ENCODE measurements at regions not wholly inside any gene's neighbourhood (a gene's known extent, or its start where the extent isn't known, plus 50 kb on each side); places are given as distances from the start of the nearest gene placed in this dataset.

GRCh38 chr9:28899926-28900325 is 1326.6 kb upstream of the C9orf72 start:
- TF ChIP-seq, protein P1, sequence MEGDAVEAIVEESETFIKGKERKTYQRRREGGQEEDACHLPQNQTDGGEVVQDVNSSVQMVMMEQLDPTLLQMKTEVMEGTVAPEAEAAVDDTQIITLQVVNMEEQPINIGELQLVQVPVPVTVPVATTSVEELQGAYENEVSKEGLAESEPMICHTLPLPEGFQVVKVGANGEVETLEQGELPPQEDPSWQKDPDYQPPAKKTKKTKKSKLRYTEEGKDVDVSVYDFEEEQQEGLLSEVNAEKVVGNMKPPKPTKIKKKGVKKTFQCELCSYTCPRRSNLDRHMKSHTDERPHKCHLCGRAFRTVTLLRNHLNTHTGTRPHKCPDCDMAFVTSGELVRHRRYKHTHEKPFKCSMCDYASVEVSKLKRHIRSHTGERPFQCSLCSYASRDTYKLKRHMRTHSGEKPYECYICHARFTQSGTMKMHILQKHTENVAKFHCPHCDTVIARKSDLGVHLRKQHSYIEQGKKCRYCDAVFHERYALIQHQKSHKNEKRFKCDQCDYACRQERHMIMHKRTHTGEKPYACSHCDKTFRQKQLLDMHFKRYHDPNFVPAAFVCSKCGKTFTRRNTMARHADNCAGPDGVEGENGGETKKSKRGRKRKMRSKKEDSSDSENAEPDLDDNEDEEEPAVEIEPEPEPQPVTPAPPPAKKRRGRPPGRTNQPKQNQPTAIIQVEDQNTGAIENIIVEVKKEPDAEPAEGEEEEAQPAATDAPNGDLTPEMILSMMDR (conservative IDR thresholded peaks at IDR 0.05; ENCODE audit: low read depth, low read length) = no peak
- H3K4me3 ChIP-seq (ENCODE audit: low read depth, low read length) = no peak overlapping the region
- DNase-seq (ENCODE audit: low read depth) = no peak

DNA sequence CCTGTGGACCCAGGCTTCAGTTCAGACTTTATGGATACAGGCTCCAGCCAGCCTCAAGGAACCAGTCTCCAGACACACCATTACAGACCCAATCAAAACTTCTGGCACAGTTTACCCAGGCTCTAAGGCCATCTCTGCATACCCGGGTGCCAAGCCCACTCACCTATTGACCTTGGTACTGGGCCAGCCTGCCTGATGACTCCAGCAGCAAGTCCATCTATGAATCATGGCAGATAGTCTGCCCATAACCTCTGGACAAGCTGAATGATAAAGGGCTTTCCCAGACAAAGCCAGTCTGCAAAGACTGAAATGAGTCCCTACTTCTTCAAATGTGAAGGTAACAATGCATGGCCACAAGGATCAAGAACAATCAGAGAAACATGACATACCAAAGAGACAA is 1327.1 kb upstream of the C9orf72 start:
- no peak for DNase-seq (ENCODE audit: low read depth)
- H3K4me3 ChIP-seq (ENCODE audit: low read depth, low read length) = no peak overlapping the region
- TF ChIP-seq, protein P1 (conservative IDR thresholded peaks at IDR 0.05; ENCODE audit: low read depth, low read length) = no peak

GRCh38 chr9:28909526-28909925 is 1336.2 kb upstream of the C9orf72 start:
- TF ChIP-seq, protein P1 (conservative IDR thresholded peaks at IDR 0.05; ENCODE audit: low read depth, low read length) = no peak
- no peak for DNase-seq (ENCODE audit: low read depth)
- H3K4me3 ChIP-seq (ENCODE audit: low read depth, low read length) = no peak overlapping the region

DNA sequence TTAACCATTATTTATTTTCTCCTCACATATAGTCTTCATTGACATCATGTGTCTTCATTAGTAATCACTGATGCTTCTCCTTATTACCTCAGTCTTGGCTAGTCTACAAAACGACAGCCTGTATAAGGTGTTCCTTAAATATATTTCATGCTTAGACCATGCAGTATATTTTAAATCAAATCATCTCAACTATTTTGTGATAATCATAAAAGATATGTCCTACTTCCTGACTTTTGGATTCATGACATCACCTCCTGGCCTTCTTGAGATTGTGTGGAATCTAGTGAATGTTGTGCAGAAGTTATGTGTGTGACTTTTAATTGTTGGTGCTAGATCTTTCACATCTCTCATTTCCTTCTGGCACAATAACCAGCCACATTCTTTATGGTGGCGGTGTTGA is 1339.3 kb upstream of the C9orf72 start:
- no peak overlapping the region for H3K4me3 ChIP-seq (ENCODE audit: low read depth, low read length)
- no peak for DNase-seq (ENCODE audit: low read depth)
- TF ChIP-seq, protein P1 (conservative IDR thresholded peaks at IDR 0.05; ENCODE audit: low read depth, low read length) = no peak

DNA sequence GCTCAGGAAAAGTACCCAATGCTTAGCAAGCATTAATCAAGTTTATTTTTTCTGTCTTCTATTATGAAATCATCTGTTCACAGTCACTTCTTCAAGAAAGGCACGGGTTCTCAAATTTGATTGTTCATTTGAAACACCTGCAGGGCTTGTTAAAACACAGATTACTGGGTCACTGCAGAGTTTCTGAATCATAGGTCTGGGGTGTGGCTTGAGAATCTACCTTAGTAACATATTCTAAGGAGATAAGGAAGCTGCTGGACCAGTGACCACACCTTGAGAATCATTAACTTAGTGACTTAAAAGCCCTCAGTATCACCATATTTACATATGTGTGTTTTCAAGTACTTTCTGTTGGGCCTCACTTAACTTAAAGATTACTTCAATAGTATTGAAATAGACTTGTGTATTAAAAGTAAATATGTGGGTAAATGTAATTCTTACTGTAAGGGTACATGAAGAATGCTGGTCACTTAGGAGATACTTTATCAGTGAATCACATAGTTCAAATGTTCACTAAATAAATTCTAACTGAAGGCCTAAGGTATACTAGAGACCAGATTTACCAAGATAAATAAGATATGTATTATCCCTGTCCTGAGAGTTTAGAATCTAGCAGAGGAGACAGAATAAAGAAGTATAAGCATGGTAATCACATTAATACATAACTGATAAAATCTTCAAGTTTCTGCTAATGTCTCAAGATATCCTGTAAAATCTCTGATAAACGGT is 1342.1 kb upstream of the C9orf72 start:
- DNase-seq (ENCODE audit: low read depth) = no peak
- no peak overlapping the region for H3K4me3 ChIP-seq (ENCODE audit: low read depth, low read length)
- TF ChIP-seq, protein P1 (conservative IDR thresholded peaks at IDR 0.05; ENCODE audit: low read depth, low read length) = no peak

DNA sequence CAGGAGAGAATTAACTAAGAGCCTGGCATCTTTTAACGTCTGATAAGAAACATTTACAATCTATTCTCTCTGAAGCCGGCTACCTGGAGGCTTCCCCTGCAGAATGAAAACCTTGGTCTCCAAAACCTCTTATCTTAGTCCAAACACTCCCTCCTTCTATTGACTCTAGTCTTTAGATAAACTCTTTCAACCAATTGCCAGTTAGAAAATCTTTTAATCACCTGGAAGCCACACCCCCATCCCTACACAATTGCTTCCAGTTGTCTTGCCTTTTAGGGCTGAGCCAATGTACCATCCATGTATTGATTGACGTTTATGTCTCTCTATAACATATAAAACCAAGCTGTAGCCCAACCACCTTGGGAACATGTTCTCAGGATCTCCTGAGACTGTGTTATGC is 1343.1 kb upstream of the C9orf72 start:
- TF ChIP-seq, protein P1 (conservative IDR thresholded peaks at IDR 0.05; ENCODE audit: low read depth, low read length) = no peak
- no peak for DNase-seq (ENCODE audit: low read depth)

DNA sequence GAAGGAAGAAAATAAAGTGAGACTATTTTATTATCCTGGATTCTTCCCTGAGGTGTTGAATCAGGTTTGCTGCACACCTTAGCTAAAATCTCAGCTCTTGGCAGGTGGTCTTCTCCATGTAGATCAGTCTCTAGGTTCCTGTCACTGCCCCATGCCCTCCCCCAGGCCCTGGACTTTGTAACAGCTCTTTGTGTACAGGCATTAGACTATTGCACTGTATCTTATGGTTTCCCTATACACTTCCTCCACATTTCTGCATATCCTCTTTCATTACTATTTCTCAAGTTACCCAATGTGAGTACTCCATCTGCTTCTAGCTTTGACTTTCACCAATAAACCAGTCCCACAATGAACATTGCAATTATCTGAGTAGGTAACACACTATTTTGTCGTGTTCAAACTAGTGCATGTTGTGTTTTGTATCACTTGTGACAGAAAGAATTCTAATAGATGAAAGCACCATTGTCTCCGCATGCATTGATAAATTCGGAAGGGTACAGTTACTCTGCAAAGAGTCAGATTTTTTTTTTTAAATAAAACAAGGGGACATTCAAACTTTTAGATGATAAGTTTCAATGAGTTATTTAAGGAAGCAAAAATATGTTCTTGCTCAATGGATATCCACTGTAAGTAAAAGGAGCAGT is 1348.7 kb upstream of the C9orf72 start:
- no peak overlapping the region for H3K4me3 ChIP-seq (ENCODE audit: low read depth, low read length)
- no peak for DNase-seq (ENCODE audit: low read depth)
- TF ChIP-seq, protein P1 (conservative IDR thresholded peaks at IDR 0.05; ENCODE audit: low read depth, low read length) = no peak

More for the DNA sequence above, 1343.1 kb upstream of the C9orf72 start:
- H3K4me3 ChIP-seq (ENCODE audit: low read depth, low read length) = no peak overlapping the region

Measured in choroid plexus epithelial cell (primary cell).